ENCODE measurements at regions not wholly inside any gene's neighbourhood (a gene's known extent, or its start where the extent isn't known, plus 50 kb on each side); places are given as distances from the start of the nearest gene placed in this dataset.

DNA sequence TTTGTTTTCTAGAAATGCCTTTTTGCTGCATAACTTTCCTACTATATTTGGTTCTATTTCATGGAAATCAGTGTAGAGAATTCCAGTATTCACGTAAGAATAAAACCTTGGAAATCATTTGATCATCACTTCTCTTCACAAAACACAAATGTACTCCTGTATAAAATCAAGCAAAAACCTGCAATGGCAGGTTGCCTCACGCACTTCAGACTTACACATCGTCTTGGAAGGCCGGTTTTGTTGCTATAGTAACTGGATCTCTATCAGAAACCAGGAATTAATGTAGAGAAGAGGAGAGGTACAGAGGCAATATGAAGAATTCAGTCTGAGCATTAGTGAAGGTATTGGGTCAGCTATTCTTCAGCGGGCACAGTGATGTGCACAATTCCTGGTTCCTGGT lies 370.7 kb upstream of the CYRIA start:
- TF ChIP-seq, protein P1, sequence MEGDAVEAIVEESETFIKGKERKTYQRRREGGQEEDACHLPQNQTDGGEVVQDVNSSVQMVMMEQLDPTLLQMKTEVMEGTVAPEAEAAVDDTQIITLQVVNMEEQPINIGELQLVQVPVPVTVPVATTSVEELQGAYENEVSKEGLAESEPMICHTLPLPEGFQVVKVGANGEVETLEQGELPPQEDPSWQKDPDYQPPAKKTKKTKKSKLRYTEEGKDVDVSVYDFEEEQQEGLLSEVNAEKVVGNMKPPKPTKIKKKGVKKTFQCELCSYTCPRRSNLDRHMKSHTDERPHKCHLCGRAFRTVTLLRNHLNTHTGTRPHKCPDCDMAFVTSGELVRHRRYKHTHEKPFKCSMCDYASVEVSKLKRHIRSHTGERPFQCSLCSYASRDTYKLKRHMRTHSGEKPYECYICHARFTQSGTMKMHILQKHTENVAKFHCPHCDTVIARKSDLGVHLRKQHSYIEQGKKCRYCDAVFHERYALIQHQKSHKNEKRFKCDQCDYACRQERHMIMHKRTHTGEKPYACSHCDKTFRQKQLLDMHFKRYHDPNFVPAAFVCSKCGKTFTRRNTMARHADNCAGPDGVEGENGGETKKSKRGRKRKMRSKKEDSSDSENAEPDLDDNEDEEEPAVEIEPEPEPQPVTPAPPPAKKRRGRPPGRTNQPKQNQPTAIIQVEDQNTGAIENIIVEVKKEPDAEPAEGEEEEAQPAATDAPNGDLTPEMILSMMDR (IDR thresholded peaks at IDR 0.05; ENCODE audit: low read depth, low read length, missing control alignments), result no peak
- in situ Hi-C loops (cut with HindIII; ENCODE audit: low sequenced_read_pairs), result no loop called here
- no peak for DNase-seq (ENCODE audit: low read depth)

GRCh38 chr2:17035010-17035409 lies 369.4 kb upstream of the CYRIA start:
- in situ Hi-C loops (cut with HindIII; ENCODE audit: low sequenced_read_pairs), result no loop called here
- no peak for DNase-seq (ENCODE audit: low read depth)
- H3K4me3 ChIP-seq (ENCODE audit: low read depth, low read length), result no peak overlapping the region
- TF ChIP-seq, protein P1 (IDR thresholded peaks at IDR 0.05; ENCODE audit: low read depth, low read length, missing control alignments), result no peak

More for the DNA sequence above, 370.7 kb upstream of the CYRIA start:
- H3K4me3 ChIP-seq (ENCODE audit: low read depth, low read length), result no peak overlapping the region

GRCh38 chr2:17030047-17030446 lies 364.4 kb upstream of the CYRIA start:
- in situ Hi-C loops (cut with HindIII; ENCODE audit: low sequenced_read_pairs), result no loop called here
- DNase-seq (ENCODE audit: low read depth), result no peak
- H3K4me3 ChIP-seq (ENCODE audit: low read depth, low read length), result no peak overlapping the region
- TF ChIP-seq, protein P1 (IDR thresholded peaks at IDR 0.05; ENCODE audit: low read depth, low read length, missing control alignments), result no peak

DNA sequence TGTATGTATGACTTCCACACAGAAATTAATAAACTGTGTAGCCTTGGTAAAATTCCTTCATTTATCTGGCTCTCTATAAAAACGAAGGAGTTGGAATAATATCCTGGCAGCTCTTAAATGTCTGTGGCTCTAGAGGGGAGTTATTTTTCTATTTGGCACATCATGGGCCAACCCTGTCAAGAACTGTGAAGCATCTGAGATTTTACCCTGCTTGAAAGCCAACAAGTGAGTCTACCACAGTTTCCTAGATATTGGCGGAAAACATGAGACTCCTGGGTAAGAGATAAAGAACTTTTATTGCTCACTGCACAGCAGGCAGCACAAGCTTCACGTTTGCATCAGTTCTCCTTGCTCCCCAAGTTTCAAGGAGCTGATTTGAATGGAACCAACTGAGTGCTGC lies 346.7 kb upstream of the CYRIA start:
- DNase-seq (ENCODE audit: low read depth), result no peak
- in situ Hi-C loops (cut with HindIII; ENCODE audit: low sequenced_read_pairs), result no loop called here
- TF ChIP-seq, protein P1 (IDR thresholded peaks at IDR 0.05; ENCODE audit: low read depth, low read length, missing control alignments), result no peak
- H3K4me3 ChIP-seq (ENCODE audit: low read depth, low read length), result no peak overlapping the region

DNA sequence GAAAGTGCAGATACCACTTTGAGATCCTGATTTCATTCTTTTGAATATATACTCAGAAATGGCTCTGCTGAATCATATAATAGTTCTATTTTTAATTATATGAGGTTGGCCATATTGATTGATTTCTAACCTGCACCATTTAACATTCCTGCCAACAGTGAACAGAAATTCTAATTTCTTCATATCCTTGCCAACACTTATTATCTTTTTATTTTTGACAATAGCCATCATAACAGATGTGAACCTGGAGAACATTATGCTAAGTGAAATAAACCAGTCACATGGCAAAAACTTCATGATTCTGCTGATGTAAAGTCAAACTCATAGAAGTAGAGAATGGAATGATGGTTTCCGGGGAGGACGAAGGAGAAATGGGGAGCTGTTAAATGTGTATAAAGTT lies 344.5 kb upstream of the CYRIA start:
- no peak overlapping the region for H3K4me3 ChIP-seq (ENCODE audit: low read depth, low read length)
- in situ Hi-C loops (cut with HindIII; ENCODE audit: low sequenced_read_pairs), result no loop called here
- TF ChIP-seq, protein P1 (IDR thresholded peaks at IDR 0.05; ENCODE audit: low read depth, low read length, missing control alignments), result no peak
- no peak for DNase-seq (ENCODE audit: low read depth)

GRCh38 chr2:17000184-17000482 lies 334.5 kb upstream of the CYRIA start:
- no peak for DNase-seq (ENCODE audit: low read depth)
- TF ChIP-seq, protein P1 (IDR thresholded peaks at IDR 0.05; ENCODE audit: low read depth, low read length, missing control alignments), result no peak
- in situ Hi-C loops (cut with HindIII; ENCODE audit: low sequenced_read_pairs), result no loop called here
- no peak overlapping the region for H3K4me3 ChIP-seq (ENCODE audit: low read depth, low read length)
